Activated CD4-positive, alpha-beta memory T cell treated with anti-CD3 and anti-CD28 coated beads, Interleukin-2, amount 10 ng/mL, durations not matched to agents 7 days and 5 days (primary cell): ENCODE measurements at regions not wholly inside any gene's neighbourhood (a gene's known extent, or its start where the extent isn't known, plus 50 kb on each side); places are given as distances from the start of the nearest gene placed in this dataset.

Experiments
- CTCF ChIA-PET: fragments of 350-600 bp; sonication (Branson Sonifier 250); formaldehyde crosslinking; loops from one replicate; lab custom pipeline; 2021; ENCODE audit warnings: antibody characterized with exemption, inconsistent platforms; lab: Charles Lee
- POLR2A ChIA-PET: fragments of 350-600 bp; sonication (Branson Sonifier 250); formaldehyde crosslinking; loops from one replicate; lab custom pipeline; 2021; ENCODE audit warnings: antibody characterized with exemption; lab: Charles Lee
- DNase-seq: peaks from one replicate; pipeline ENCODE4 v3.0.0-alpha.2; 2020
- H3K27ac Mint-ChIP-seq: one replicate; pipeline ENCODE4 v1.8.0; 2021; ENCODE audit warnings: mild to moderate bottlenecking, mixed read lengths
- H3K27me3 Mint-ChIP-seq: one replicate; pipeline ENCODE4 v1.8.0; 2021; ENCODE audit warnings: mixed read lengths
- H3K36me3 Mint-ChIP-seq: one replicate; pipeline ENCODE4 v1.8.0; 2021; ENCODE audit warnings: low read depth, mixed read lengths
- H3K4me1 Mint-ChIP-seq: one replicate; pipeline ENCODE4 v1.8.0; 2021; ENCODE audit warnings: mixed read lengths
- H3K4me3 Mint-ChIP-seq: one replicate; pipeline ENCODE4 v1.8.0; 2021; ENCODE audit warnings: mild to moderate bottlenecking, mixed read lengths
- H3K9me3 Mint-ChIP-seq: one replicate; pipeline ENCODE4 v1.8.0; 2021; ENCODE audit warnings: mixed read lengths

- CTCF ChIA-PET, result interaction anchor here (0.9 to 4.0 kb wide), 8 partner anchors 20 to 462 kb away, joined by 3 to 22 read pairs (median 4); no protein-coding TSS in a partner anchor
Measured at GRCh38 chr5:40410964-40411635, 268.6 kb upstream of the PTGER4 start.

GRCh38 chr5:40410231-40410861, 269.4 kb upstream of the PTGER4 start:
- POLR2A ChIA-PET, result interaction anchor here (0.6 to 9.8 kb wide), 23 partner anchors 9 to 345 kb away, joined by 3 to 145 read pairs (median 6); partner anchors contain the start of gene PTGER4

More at GRCh38 chr5:40410964-40411635, 268.6 kb upstream of the PTGER4 start:
- POLR2A ChIA-PET, result interaction anchor here (1.0 to 9.8 kb wide), 21 partner anchors 10 to 344 kb away, joined by 3 to 145 read pairs (median 7); partner anchors contain the start of gene PTGER4
- no peak for DNase-seq
- Mint-ChIP-seq H3K4me1 (peaks cover 48% of the 10 kb centered on the region), H3K9me3 (peaks cover 2% of the 10 kb centered on the region), H3K27ac (peak overlapping the region; percentile 90), H3K4me3 (peak overlapping the region; percentile 63), H3K27me3 (no peaks in the 10 kb centered on the region), H3K36me3 (peaks cover 10% of the 10 kb centered on the region)

GRCh38 chr5:40409601-40410000, 270.1 kb upstream of the PTGER4 start:
- POLR2A ChIA-PET, result interaction anchor here (0.6 to 9.8 kb wide), 20 partner anchors 8 to 345 kb away, joined by 3 to 145 read pairs (median 8); partner anchors contain the start of gene PTGER4
- DNase-seq, result peak; percentile 61
- peak overlapping the region; percentile 57 for H3K4me3 Mint-ChIP-seq
- H3K9me3 Mint-ChIP-seq, result peaks cover 2% of the 10 kb centered on the region
- peaks cover 10% of the 10 kb centered on the region for H3K36me3 Mint-ChIP-seq
- CTCF ChIA-PET, result interaction anchor here (1.0 to 4.0 kb wide), 3 partner anchors 21 to 460 kb away, joined by 3 to 22 read pairs (median 5); no protein-coding TSS in a partner anchor
- H3K27me3 Mint-ChIP-seq, result no peaks in the 10 kb centered on the region
- H3K27ac Mint-ChIP-seq, result peak overlapping the region; percentile 90
- H3K4me1 Mint-ChIP-seq, result peaks cover 61% of the 10 kb centered on the region

More at GRCh38 chr5:40410231-40410861, 269.4 kb upstream of the PTGER4 start:
- Mint-ChIP-seq H3K27ac (peak overlapping the region; percentile 90), H3K36me3 (peaks cover 10% of the 10 kb centered on the region), H3K4me1 (peaks cover 55% of the 10 kb centered on the region), H3K4me3 (peak overlapping the region; percentile 63), H3K27me3 (no peaks in the 10 kb centered on the region), H3K9me3 (peaks cover 2% of the 10 kb centered on the region)
- CTCF ChIA-PET, result interaction anchor here (0.9 to 4.0 kb wide), 5 partner anchors 27 to 461 kb away, joined by 3 to 22 read pairs (median 5); no protein-coding TSS in a partner anchor
- peak; percentile 76 for DNase-seq

GRCh38 chr5:40406741-40407211, 272.9 kb upstream of the PTGER4 start:
- no peaks in the 10 kb centered on the region for H3K27me3 Mint-ChIP-seq
- peaks cover 2% of the 10 kb centered on the region for H3K9me3 Mint-ChIP-seq
- POLR2A ChIA-PET, result interaction anchor here (1.3 to 9.8 kb wide), 10 partner anchors 17 to 276 kb away, joined by 4 to 145 read pairs (median 24); partner anchors contain the start of gene PTGER4
- H3K36me3 Mint-ChIP-seq, result peaks cover 14% of the 10 kb centered on the region
- peak overlapping the region; percentile 47 for H3K4me3 Mint-ChIP-seq
- peak; percentile 33 for DNase-seq
- CTCF ChIA-PET, result interaction anchor here (1.0 to 4.0 kb wide), 6 partner anchors 12 to 282 kb away, joined by 3 to 22 read pairs (median 6); partner anchors contain the start of gene PTGER4
- H3K27ac Mint-ChIP-seq, result peak overlapping the region; percentile 95
- H3K4me1 Mint-ChIP-seq, result peaks cover 86% of the 10 kb centered on the region

GRCh38 chr5:40405996-40406740, 273.5 kb upstream of the PTGER4 start:
- H3K27me3 Mint-ChIP-seq, result no peaks in the 10 kb centered on the region
- peaks cover 86% of the 10 kb centered on the region for H3K4me1 Mint-ChIP-seq
- no peaks in the 10 kb centered on the region for H3K9me3 Mint-ChIP-seq
- H3K4me3 Mint-ChIP-seq, result peak overlapping the region; percentile 47
- ChIA-PET CTCF (interaction anchor here (0.8 to 2.8 kb wide), 9 partner anchors 13 to 283 kb away, joined by 3 to 11 read pairs (median 3); partner anchors contain the start of gene PTGER4), POLR2A (interaction anchor here (0.6 to 9.8 kb wide), 15 partner anchors 16 to 283 kb away, joined by 3 to 145 read pairs (median 7); partner anchors contain the start of gene PTGER4)
- no peak for DNase-seq
- H3K27ac Mint-ChIP-seq, result peak overlapping the region; percentile 95
- peaks cover 14% of the 10 kb centered on the region for H3K36me3 Mint-ChIP-seq

- Mint-ChIP-seq H3K4me1 (peaks cover 78% of the 10 kb centered on the region), H3K9me3 (no peaks in the 10 kb centered on the region), H3K27ac (peak overlapping the region; percentile 95), H3K36me3 (peaks cover 14% of the 10 kb centered on the region), H3K4me3 (peak overlapping the region; percentile 9), H3K27me3 (no peaks in the 10 kb centered on the region)
- ChIA-PET CTCF (interaction anchor here (0.6 to 2.8 kb wide), 8 partner anchors 16 to 284 kb away, joined by 3 to 11 read pairs (median 4); partner anchors contain the start of gene PTGER4), POLR2A (interaction anchor here (0.6 to 9.8 kb wide), 16 partner anchors 16 to 284 kb away, joined by 3 to 145 read pairs (median 6); partner anchors contain the start of gene PTGER4)
- DNase-seq, result no peak
Measured at GRCh38 chr5:40405230-40405629, 274.5 kb upstream of the PTGER4 start.

- Mint-ChIP-seq H3K9me3 (no peaks in the 10 kb centered on the region), H3K27me3 (no peaks in the 10 kb centered on the region), H3K4me3 (peak overlapping the region; percentile 12), H3K27ac (peak overlapping the region; percentile 95), H3K36me3 (peaks cover 14% of the 10 kb centered on the region), H3K4me1 (peaks cover 76% of the 10 kb centered on the region)
- no peak for DNase-seq
- POLR2A ChIA-PET, result interaction anchor here (0.6 to 9.8 kb wide), 10 partner anchors 15 to 278 kb away, joined by 3 to 145 read pairs (median 18); partner anchors contain the start of gene PTGER4
- CTCF ChIA-PET, result interaction anchor here (2.8 kb wide), 1 partner anchor 32 kb away, joined by 8 read pairs; no protein-coding TSS in a partner anchor
Measured at GRCh38 chr5:40404613-40405012, 275.1 kb upstream of the PTGER4 start.

GRCh38 chr5:40402007-40402364, 277.7 kb upstream of the PTGER4 start:
- CTCF ChIA-PET, result no interaction called here
- POLR2A ChIA-PET, result interaction anchor here (0.6 to 3.3 kb wide), 9 partner anchors 8 to 312 kb away, joined by 3 to 14 read pairs (median 5); no protein-coding TSS in a partner anchor
- Mint-ChIP-seq H3K4me3 (no peak overlapping the region), H3K9me3 (peaks cover 3% of the 10 kb centered on the region), H3K27me3 (no peaks in the 10 kb centered on the region), H3K27ac (peak overlapping the region; percentile 50), H3K4me1 (peaks cover 65% of the 10 kb centered on the region), H3K36me3 (peaks cover 10% of the 10 kb centered on the region)
- peak; percentile 37 for DNase-seq

- Mint-ChIP-seq H3K4me1 (peaks cover 59% of the 10 kb centered on the region), H3K27ac (peak overlapping the region; percentile 50), H3K27me3 (no peaks in the 10 kb centered on the region), H3K9me3 (peaks cover 5% of the 10 kb centered on the region), H3K36me3 (peaks cover 4% of the 10 kb centered on the region), H3K4me3 (no peak overlapping the region)
- ChIA-PET CTCF (no interaction called here), POLR2A (interaction anchor here (0.6 to 3.3 kb wide), 11 partner anchors 8 to 311 kb away, joined by 3 to 14 read pairs (median 4); no protein-coding TSS in a partner anchor)
- DNase-seq, result no peak
Measured at GRCh38 chr5:40401284-40402006, 278.3 kb upstream of the PTGER4 start.

- DNase-seq, result no peak
- Mint-ChIP-seq H3K4me1 (peaks cover 47% of the 10 kb centered on the region), H3K36me3 (peaks cover 4% of the 10 kb centered on the region), H3K4me3 (no peak overlapping the region), H3K27ac (no peak overlapping the region), H3K9me3 (peaks cover 6% of the 10 kb centered on the region), H3K27me3 (peaks cover 1% of the 10 kb centered on the region)
- POLR2A ChIA-PET, result no interaction called here
- CTCF ChIA-PET, result no interaction called here
Measured at GRCh38 chr5:40400245-40400644, 279.5 kb upstream of the PTGER4 start.

GRCh38 chr5:40399349-40399748, 280.4 kb upstream of the PTGER4 start:
- no peak overlapping the region for H3K4me3 Mint-ChIP-seq
- CTCF ChIA-PET, result no interaction called here
- H3K27me3 Mint-ChIP-seq, result peaks cover 2% of the 10 kb centered on the region
- H3K9me3 Mint-ChIP-seq, result peaks cover 6% of the 10 kb centered on the region
- no peak for DNase-seq
- H3K27ac Mint-ChIP-seq, result no peak overlapping the region
- H3K36me3 Mint-ChIP-seq, result peaks cover 3% of the 10 kb centered on the region
- H3K4me1 Mint-ChIP-seq, result peaks cover 39% of the 10 kb centered on the region
- POLR2A ChIA-PET, result interaction anchor here (0.8 to 1.2 kb wide), 2 partner anchors 14 to 39 kb away, joined by 3 read pairs; no protein-coding TSS in a partner anchor
